ENCODE measurements at regions not wholly inside any gene's neighbourhood (a gene's known extent, or its start where the extent isn't known, plus 50 kb on each side); places are given as distances from the start of the nearest gene placed in this dataset.

DNA sequence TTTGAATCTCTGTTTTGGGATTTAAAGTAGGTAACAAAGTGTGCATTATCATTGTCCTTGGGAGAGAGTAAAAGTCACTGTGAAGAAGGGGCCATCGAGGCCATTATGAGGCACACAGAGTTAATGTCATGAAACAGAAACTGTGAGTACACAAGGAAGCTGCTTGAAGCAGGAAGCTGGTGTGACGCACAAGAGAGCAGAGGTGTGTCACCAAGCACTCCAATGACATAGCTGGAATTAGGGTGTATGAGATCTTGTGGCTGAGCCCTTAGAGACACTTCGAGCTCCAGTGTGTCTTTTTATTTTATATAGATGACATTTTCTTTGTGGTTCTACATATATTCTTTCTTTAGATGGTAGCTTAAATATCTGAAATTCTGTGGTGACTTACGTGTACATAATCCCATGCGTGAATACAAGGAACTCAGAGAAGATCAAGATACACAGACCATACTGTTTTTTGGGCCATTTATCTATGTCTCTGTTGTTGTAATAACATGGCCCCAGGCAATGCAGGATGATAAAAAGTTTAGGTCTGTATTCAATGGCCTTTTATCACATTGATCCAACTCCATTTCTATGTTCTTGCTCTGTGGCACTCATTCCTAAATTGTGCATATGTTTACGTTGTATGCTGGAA lies 164.7 kb upstream of the FAM98A start:
- H3K4me1 Mint-ChIP-seq (ENCODE audit: unreplicated experiment), result peaks cover 8% of the 10 kb centered on the region
- H3K27me3 Mint-ChIP-seq (ENCODE audit: unreplicated experiment), result peaks cover 6% of the 10 kb centered on the region
- DNase-seq (ENCODE audit: low spot score), result no peak
- H3K9me3 Mint-ChIP-seq (ENCODE audit: unreplicated experiment), result no peaks in the 10 kb centered on the region
- H3K36me3 Mint-ChIP-seq (ENCODE audit: low read depth, unreplicated experiment), result peaks cover 3% of the 10 kb centered on the region
- H3K4me3 Mint-ChIP-seq (ENCODE audit: unreplicated experiment), result no peak overlapping the region
- H3K27ac Mint-ChIP-seq (ENCODE audit: unreplicated experiment), result no peak overlapping the region
- TF ChIP-seq, protein P1, sequence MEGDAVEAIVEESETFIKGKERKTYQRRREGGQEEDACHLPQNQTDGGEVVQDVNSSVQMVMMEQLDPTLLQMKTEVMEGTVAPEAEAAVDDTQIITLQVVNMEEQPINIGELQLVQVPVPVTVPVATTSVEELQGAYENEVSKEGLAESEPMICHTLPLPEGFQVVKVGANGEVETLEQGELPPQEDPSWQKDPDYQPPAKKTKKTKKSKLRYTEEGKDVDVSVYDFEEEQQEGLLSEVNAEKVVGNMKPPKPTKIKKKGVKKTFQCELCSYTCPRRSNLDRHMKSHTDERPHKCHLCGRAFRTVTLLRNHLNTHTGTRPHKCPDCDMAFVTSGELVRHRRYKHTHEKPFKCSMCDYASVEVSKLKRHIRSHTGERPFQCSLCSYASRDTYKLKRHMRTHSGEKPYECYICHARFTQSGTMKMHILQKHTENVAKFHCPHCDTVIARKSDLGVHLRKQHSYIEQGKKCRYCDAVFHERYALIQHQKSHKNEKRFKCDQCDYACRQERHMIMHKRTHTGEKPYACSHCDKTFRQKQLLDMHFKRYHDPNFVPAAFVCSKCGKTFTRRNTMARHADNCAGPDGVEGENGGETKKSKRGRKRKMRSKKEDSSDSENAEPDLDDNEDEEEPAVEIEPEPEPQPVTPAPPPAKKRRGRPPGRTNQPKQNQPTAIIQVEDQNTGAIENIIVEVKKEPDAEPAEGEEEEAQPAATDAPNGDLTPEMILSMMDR (IDR thresholded peaks at IDR 0.05; ENCODE audit: unreplicated experiment), result no peak

DNA sequence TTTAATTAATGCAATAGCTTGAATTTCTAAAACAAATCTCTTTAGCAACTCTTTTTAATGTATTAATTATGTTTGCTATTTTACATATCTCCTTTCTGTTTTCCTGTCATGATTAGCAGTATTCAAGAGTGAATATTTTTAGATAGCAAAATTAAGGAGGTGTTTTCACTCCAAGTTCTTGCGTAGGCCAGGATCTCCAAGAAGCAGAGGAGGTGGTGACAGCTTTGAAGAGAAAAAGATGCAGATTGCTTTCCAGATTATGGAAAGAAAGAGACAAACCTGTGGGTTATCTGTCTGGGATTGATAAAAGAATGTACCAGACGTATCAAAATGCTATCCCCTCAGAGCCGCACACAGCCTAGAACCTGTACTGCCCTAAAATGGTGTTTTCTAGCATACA lies 163.5 kb upstream of the FAM98A start:
- no peaks in the 10 kb centered on the region for H3K9me3 Mint-ChIP-seq (ENCODE audit: unreplicated experiment)
- H3K36me3 Mint-ChIP-seq (ENCODE audit: low read depth, unreplicated experiment), result peaks cover 3% of the 10 kb centered on the region
- H3K27ac Mint-ChIP-seq (ENCODE audit: unreplicated experiment), result no peak overlapping the region
- no peak overlapping the region for H3K4me3 Mint-ChIP-seq (ENCODE audit: unreplicated experiment)
- peaks cover 5% of the 10 kb centered on the region for H3K27me3 Mint-ChIP-seq (ENCODE audit: unreplicated experiment)
- DNase-seq (ENCODE audit: low spot score), result no peak
- peaks cover 8% of the 10 kb centered on the region for H3K4me1 Mint-ChIP-seq (ENCODE audit: unreplicated experiment)
- TF ChIP-seq, protein P1 (IDR thresholded peaks at IDR 0.05; ENCODE audit: unreplicated experiment), result no peak

DNA sequence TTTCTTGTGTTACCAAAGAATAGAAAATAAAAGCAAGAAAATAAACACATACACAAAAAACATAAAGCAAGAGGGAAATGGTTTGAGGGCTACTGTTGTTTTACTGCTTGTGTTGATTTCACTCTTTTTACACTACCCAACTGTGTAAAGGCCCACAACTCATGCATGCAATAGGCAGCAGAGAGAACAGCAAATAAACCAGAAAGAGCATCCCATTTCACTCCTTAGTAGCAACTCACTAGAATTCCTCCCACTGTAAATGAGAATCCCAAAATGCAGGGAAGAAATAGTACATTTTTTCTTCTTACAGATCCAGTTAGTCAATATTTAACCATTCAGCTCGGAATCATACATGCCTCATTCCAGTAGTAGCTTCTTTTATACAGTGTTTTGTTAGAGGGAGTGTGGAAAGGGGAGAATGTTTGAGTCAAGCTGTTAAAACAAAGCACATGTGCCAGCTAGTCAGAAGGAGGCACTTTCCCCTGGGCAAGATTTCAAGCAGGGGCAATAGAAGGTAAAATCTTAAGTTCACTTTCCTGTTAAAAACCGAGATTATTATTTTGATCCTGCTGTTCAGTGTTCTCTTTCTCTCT lies 147.2 kb upstream of the FAM98A start:
- Mint-ChIP-seq H3K36me3 (ENCODE audit: low read depth, unreplicated experiment) (peaks cover 9% of the 10 kb centered on the region), H3K4me1 (ENCODE audit: unreplicated experiment) (peaks cover 22% of the 10 kb centered on the region), H3K4me3 (ENCODE audit: unreplicated experiment) (no peak overlapping the region), H3K9me3 (ENCODE audit: unreplicated experiment) (peaks cover 5% of the 10 kb centered on the region), H3K27me3 (ENCODE audit: unreplicated experiment) (peaks cover under 1% of the 10 kb centered on the region), H3K27ac (ENCODE audit: unreplicated experiment) (peak overlapping the region; percentile 72)
- DNase-seq (ENCODE audit: low spot score), result no peak
- TF ChIP-seq, protein P1 (IDR thresholded peaks at IDR 0.05; ENCODE audit: unreplicated experiment), result no peak

DNA sequence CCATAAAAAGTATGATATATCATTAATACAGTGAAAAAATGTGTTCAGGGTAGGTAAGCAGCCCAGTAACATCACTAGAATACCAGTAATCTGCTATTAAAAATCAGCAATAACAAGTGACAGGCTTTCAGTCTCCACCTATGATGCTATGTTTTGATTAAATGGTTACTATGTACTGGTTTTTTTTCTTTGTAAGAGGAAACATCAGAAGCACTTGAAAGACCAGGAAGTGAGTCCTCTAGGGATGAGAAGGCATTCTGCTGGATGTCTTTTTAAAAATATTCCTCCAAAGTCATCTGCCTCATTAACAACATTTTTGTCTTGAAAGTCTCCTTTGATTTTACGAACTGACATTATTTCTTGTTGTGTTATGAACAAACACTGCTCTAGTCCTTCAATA lies 136.0 kb upstream of the FAM98A start:
- TF ChIP-seq, protein P1 (IDR thresholded peaks at IDR 0.05; ENCODE audit: unreplicated experiment), result no peak
- no peaks in the 10 kb centered on the region for H3K9me3 Mint-ChIP-seq (ENCODE audit: unreplicated experiment)
- no peak for DNase-seq (ENCODE audit: low spot score)
- H3K27me3 Mint-ChIP-seq (ENCODE audit: unreplicated experiment), result peaks cover 2% of the 10 kb centered on the region
- peaks cover 3% of the 10 kb centered on the region for H3K4me1 Mint-ChIP-seq (ENCODE audit: unreplicated experiment)
- peak overlapping the region; percentile 1 for H3K27ac Mint-ChIP-seq (ENCODE audit: unreplicated experiment)
- H3K4me3 Mint-ChIP-seq (ENCODE audit: unreplicated experiment), result no peak overlapping the region
- H3K36me3 Mint-ChIP-seq (ENCODE audit: low read depth, unreplicated experiment), result no peaks in the 10 kb centered on the region

DNA sequence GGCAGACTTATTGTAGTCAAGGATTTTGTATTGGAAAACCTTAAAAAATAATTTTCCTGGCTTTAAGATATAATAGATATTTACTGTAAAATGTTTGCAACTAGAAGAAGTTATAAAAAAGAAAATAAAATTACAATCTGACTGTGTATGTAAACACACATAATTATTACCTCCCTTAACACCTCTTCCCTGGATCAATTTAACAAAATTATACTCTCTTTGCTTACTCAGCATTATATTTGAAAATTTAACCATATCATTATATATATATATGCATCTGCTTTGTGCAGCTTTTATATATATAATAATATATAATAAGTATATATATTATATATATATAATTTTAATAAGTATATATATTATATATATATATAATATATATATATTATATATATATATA lies 131.7 kb upstream of the FAM98A start:
- Mint-ChIP-seq H3K4me3 (ENCODE audit: unreplicated experiment) (no peak overlapping the region), H3K9me3 (ENCODE audit: unreplicated experiment) (peaks cover 8% of the 10 kb centered on the region), H3K27me3 (ENCODE audit: unreplicated experiment) (peaks cover 8% of the 10 kb centered on the region), H3K36me3 (ENCODE audit: low read depth, unreplicated experiment) (peaks cover 12% of the 10 kb centered on the region), H3K4me1 (ENCODE audit: unreplicated experiment) (peaks cover 6% of the 10 kb centered on the region), H3K27ac (ENCODE audit: unreplicated experiment) (no peak overlapping the region)
- DNase-seq (ENCODE audit: low spot score), result no peak
- TF ChIP-seq, protein P1 (IDR thresholded peaks at IDR 0.05; ENCODE audit: unreplicated experiment), result no peak
